ENCODE measurements at regions not wholly inside any gene's neighbourhood (a gene's known extent, or its start where the extent isn't known, plus 50 kb on each side); places are given as distances from the start of the nearest gene placed in this dataset.
"Not testable (repeated sequence)": the region's sequence is repeated elsewhere in the genome, so short reads cannot be mapped to it uniquely, and the experiment has no call there.

- DNase-seq (ENCODE audit: low read depth in 4 of 4, low spot score in 1 of 4), result no peak
These were observed 493.5 kb downstream of the EBF1 start for GRCh38 chr5:158606233-158606632.

GRCh38 chr5:158602981-158603380, 496.7 kb downstream of the EBF1 start:
- DNase-seq (ENCODE audit: low read depth in 4 of 4, low spot score in 1 of 4), result no peak

GRCh38 chr5:158601118-158601517, 498.6 kb downstream of the EBF1 start:
- DNase-seq (ENCODE audit: low read depth in 4 of 4, low spot score in 1 of 4), result no peak

- DNase-seq (ENCODE audit: low read depth in 4 of 4, low spot score in 1 of 4), result no peak
These were observed 499.0 kb downstream of the EBF1 start for GRCh38 chr5:158600679-158601078.

- no peak for DNase-seq (ENCODE audit: low read depth in 4 of 4, low spot score in 1 of 4)
These were observed 500.6 kb downstream of the EBF1 start for GRCh38 chr5:158599157-158599556.

GRCh38 chr5:158594595-158595242, 505.0 kb downstream of the EBF1 start:
- no peak for DNase-seq (ENCODE audit: low read depth in 4 of 4, low spot score in 1 of 4)

GRCh38 chr5:158593925-158594324, 505.8 kb downstream of the EBF1 start:
- DNase-seq (ENCODE audit: low read depth in 4 of 4, low spot score in 1 of 4), result no peak

GRCh38 chr5:158591301-158591863, 508.3 kb downstream of the EBF1 start:
- no peak for DNase-seq (ENCODE audit: low read depth in 4 of 4, low spot score in 1 of 4)

- DNase-seq (ENCODE audit: low read depth in 4 of 4, low spot score in 1 of 4), result no peak
These were observed 508.9 kb downstream of the EBF1 start for GRCh38 chr5:158590746-158591300.

- DNase-seq (ENCODE audit: low read depth in 4 of 4, low spot score in 1 of 4), result no peak
These were observed 509.8 kb downstream of the EBF1 start for GRCh38 chr5:158589939-158590338.

GRCh38 chr5:158588617-158589016, 511.1 kb downstream of the EBF1 start:
- DNase-seq (ENCODE audit: low read depth in 4 of 4, low spot score in 1 of 4), result no peak

GRCh38 chr5:158586054-158586453, 513.7 kb downstream of the EBF1 start:
- DNase-seq (ENCODE audit: low read depth in 4 of 4, low spot score in 1 of 4), result no peak

- not testable (repeated sequence) for DNase-seq (ENCODE audit: low read depth in 4 of 4, low spot score in 1 of 4)
These were observed 517.0 kb downstream of the EBF1 start for GRCh38 chr5:158582669-158583068.

GRCh38 chr5:158573829-158574228, 525.9 kb downstream of the EBF1 start:
- DNase-seq (ENCODE audit: low read depth in 4 of 4, low spot score in 1 of 4), result no peak

- DNase-seq (ENCODE audit: low read depth in 4 of 4, low spot score in 1 of 4), result no peak
These were observed 529.2 kb downstream of the EBF1 start for GRCh38 chr5:158570502-158570901.

GRCh38 chr5:158569534-158569933, 530.2 kb downstream of the EBF1 start:
- no peak for DNase-seq (ENCODE audit: low read depth in 4 of 4, low spot score in 1 of 4)

GRCh38 chr5:158565017-158565789, 534.5 kb downstream of the EBF1 start:
- DNase-seq (ENCODE audit: low read depth in 4 of 4, low spot score in 1 of 4), result no peak

- no peak for DNase-seq (ENCODE audit: low read depth in 4 of 4, low spot score in 1 of 4)
These were observed 535.8 kb downstream of the EBF1 start for GRCh38 chr5:158563760-158564390.

- no peak for DNase-seq (ENCODE audit: low read depth in 4 of 4, low spot score in 1 of 4)
These were observed 538.0 kb downstream of the EBF1 start for GRCh38 chr5:158561562-158562190.

- no peak for DNase-seq (ENCODE audit: low read depth in 4 of 4, low spot score in 1 of 4)
These were observed 539.5 kb downstream of the EBF1 start for GRCh38 chr5:158560170-158560569.

GRCh38 chr5:158559643-158560042, 540.1 kb downstream of the EBF1 start:
- DNase-seq (ENCODE audit: low read depth in 4 of 4, low spot score in 1 of 4), result no peak

All from stimulated activated CD4-positive, alpha-beta T cell treated with anti-CD3 and anti-CD28 coated beads, Interleukin-1b, Interleukin-23, amount 100 ng/mL, for 24 hours (primary cell).